GM12865 (cell line): ENCODE measurements at regions not wholly inside any gene's neighbourhood (a gene's known extent, or its start where the extent isn't known, plus 50 kb on each side); places are given as distances from the start of the nearest gene placed in this dataset.

Source experiments
- DNase-seq: peaks from one replicate; pipeline ENCODE4 v3.0.0; 2010; ENCODE audit warnings: low read depth
- H3K4me3 ChIP-seq: 2 replicates; pipeline ENCODE4 v1.5.1; 2011; ENCODE audit warnings: mild to moderate bottlenecking, low read depth, low read length, control low read depth
- CTCF ChIP-seq: IDR thresholded peaks from 2 replicates; pipeline ENCODE4 v1.5.1; 2011; ENCODE audit warnings: low read length, control low read depth, low read depth, inconsistent platforms; ENCODE audit not compliant: insufficient read depth; ENCODE audit errors: missing control alignments

GRCh38 chr2:84251651-84252302 is 207.3 kb downstream of the SUCLG1 start:
- TF ChIP-seq CTCF, result no peak
- H3K4me3 ChIP-seq, result no peak overlapping the region
- DNase-seq, result no peak

DNA sequence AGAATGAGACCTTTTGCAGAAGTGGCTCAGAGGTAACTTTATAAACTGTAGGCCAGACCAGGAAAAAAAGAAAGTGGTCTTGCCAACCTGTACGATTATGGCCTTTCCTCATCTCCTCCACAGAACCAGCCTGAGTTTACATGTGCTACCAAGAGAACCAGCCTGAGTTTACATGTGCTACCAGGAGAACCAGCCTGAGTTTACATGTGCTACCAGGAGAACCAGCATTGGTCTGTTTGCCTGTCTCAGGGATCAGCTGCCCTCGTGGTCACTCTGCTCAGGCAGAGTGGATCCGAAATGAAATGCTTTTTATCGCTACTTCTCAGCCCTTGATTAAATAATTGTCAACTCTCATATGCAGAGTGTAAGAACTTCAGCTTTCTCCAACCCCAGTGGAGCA is 209.9 kb downstream of the SUCLG1 start:
- no peak for DNase-seq
- H3K4me3 ChIP-seq, result no peak overlapping the region
- TF ChIP-seq CTCF, result no peak

DNA sequence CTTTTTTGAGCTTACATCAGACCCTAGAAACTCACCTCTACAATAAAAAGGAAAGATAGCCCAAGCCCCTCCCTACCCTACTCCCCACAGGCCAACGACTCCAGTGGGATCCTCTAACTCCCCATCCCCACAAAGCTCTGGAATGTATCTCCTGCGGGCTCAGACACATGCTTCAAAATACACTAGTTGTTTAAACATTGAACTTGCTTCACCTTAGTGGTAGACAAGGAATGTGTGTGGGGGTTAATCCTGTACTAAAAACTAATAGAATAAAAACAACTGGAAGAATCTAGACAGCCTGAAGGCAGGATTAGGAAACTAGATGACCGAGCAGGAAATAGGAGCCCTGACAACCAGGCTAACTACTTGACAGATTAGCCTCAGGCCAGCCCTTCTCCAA is 211.5 kb downstream of the SUCLG1 start:
- DNase-seq, result no peak
- TF ChIP-seq CTCF, result no peak

GRCh38 chr2:84243788-84244733 is 215.0 kb downstream of the SUCLG1 start:
- DNase-seq, result no peak
- H3K4me3 ChIP-seq, result no peak overlapping the region
- no peak for TF ChIP-seq CTCF

More for the DNA sequence above, 211.5 kb downstream of the SUCLG1 start:
- no peak overlapping the region for H3K4me3 ChIP-seq

DNA sequence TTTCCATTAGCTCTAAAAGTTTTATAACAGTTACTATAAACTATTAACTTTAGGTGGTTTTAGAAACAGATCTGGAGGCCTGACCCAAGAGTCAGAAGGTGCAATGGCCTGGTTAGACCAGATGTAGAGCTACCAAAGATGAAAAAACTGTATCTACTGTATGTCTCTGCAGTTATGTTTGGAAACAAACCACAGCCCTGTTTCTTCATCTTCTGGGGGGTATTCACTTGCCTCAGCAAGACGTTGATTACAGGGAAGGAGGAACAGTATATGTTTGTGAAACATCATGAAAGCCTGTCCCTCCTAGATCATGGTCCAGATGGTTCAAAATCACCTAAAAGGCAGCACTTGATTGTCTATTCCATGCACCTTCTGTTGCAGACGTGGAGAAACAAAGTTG is 220.2 kb downstream of the SUCLG1 start:
- DNase-seq, result no peak
- H3K4me3 ChIP-seq, result no peak overlapping the region

GRCh38 chr2:84236288-84236687 is 222.8 kb downstream of the SUCLG1 start:
- no peak for TF ChIP-seq CTCF
- no peak for DNase-seq
- no peak overlapping the region for H3K4me3 ChIP-seq

More for the DNA sequence above, 220.2 kb downstream of the SUCLG1 start:
- TF ChIP-seq CTCF, result no peak
